Uterus (tissue), 2 donors: ENCODE measurements at regions not wholly inside any gene's neighbourhood (a gene's known extent, or its start where the extent isn't known, plus 50 kb on each side); places are given as distances from the start of the nearest gene placed in this dataset.

Experiments used
- POLR2A ChIP-seq, 2 donors: fragments of 450-650 bp; IDR thresholded peaks; one replicate each; pipeline ENCODE4 v1.6.1; 2016; ENCODE audit warnings: antibody characterized with exemption in 2 of 2, mild to moderate bottlenecking in 1 of 2, moderate library complexity in 1 of 2
- TF ChIP-seq, protein P1 (sequence below), 4 experiments: fragments of 200-600 bp in 2 of 4; fragments of 450-650 bp in 2 of 4; sonication (generic) in 2 of 4; IDR thresholded peaks; one replicate each; pipeline ENCODE4 v1.5.1; 2016 to 2019; ENCODE audit warnings: antibody characterized with exemption in 4 of 4, mild to moderate bottlenecking in 2 of 4, moderate library complexity in 1 of 4

- TF ChIP-seq, protein P1, sequence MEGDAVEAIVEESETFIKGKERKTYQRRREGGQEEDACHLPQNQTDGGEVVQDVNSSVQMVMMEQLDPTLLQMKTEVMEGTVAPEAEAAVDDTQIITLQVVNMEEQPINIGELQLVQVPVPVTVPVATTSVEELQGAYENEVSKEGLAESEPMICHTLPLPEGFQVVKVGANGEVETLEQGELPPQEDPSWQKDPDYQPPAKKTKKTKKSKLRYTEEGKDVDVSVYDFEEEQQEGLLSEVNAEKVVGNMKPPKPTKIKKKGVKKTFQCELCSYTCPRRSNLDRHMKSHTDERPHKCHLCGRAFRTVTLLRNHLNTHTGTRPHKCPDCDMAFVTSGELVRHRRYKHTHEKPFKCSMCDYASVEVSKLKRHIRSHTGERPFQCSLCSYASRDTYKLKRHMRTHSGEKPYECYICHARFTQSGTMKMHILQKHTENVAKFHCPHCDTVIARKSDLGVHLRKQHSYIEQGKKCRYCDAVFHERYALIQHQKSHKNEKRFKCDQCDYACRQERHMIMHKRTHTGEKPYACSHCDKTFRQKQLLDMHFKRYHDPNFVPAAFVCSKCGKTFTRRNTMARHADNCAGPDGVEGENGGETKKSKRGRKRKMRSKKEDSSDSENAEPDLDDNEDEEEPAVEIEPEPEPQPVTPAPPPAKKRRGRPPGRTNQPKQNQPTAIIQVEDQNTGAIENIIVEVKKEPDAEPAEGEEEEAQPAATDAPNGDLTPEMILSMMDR (IDR thresholded peaks at IDR 0.05): no peak
- no peak for TF ChIP-seq POLR2A (IDR thresholded peaks at IDR 0.05)
Measured at GRCh38 chr2:125886153-125886552, 769.8 kb upstream of the GYPC start.
